Bronchial epithelial cell (primary cell): ENCODE measurements at regions not wholly inside any gene's neighbourhood (a gene's known extent, or its start where the extent isn't known, plus 50 kb on each side); places are given as distances from the start of the nearest gene placed in this dataset.

Experiments used
- DNase-seq: peaks from one replicate; pipeline ENCODE4 v3.0.0-alpha.2; 2010; ENCODE audit warnings: low read depth
- FAIRE-seq: peaks from 2 replicates; lab custom pipeline; 2011; peaks lifted over from hg19 to GRCh38; lab: Jason Lieb, UNC
- H3K27me3 ChIP-seq: 2 replicates; pipeline ENCODE4 v1.5.1; 2011; ENCODE audit warnings: low read length; ENCODE audit not compliant: control insufficient read depth, insufficient read depth
- H3K36me3 ChIP-seq: 2 replicates; pipeline ENCODE4 v1.5.1; 2011; ENCODE audit warnings: low read length; ENCODE audit not compliant: control insufficient read depth, insufficient read depth
- H3K4me3 ChIP-seq: 2 replicates; pipeline ENCODE4 v1.5.1; 2011; ENCODE audit warnings: mild to moderate bottlenecking, low read depth, low read length, control low read depth
- CTCF ChIP-seq: IDR thresholded peaks from 2 replicates; pipeline ENCODE4 v1.5.1; 2011; ENCODE audit warnings: mild to moderate bottlenecking, moderate library complexity, low read length, control low read depth, inconsistent platforms; ENCODE audit not compliant: insufficient read depth, severe bottlenecking

- DNase-seq (no peak), FAIRE-seq (no peak)
- no peak overlapping the region for H3K4me3 ChIP-seq
- H3K36me3 ChIP-seq = no peaks in the 10 kb centered on the region
- no peak for TF ChIP-seq CTCF
- no peaks in the 10 kb centered on the region for H3K27me3 ChIP-seq
These were observed 202.4 kb downstream of the LMBRD1 start for GRCh38 chr6:69594405-69594804.

GRCh38 chr6:69593706-69594105 lies 203.1 kb downstream of the LMBRD1 start:
- Histone ChIP-seq H3K36me3 (no peaks in the 10 kb centered on the region), H3K27me3 (no peaks in the 10 kb centered on the region), H3K4me3 (no peak overlapping the region)
- no peak for TF ChIP-seq CTCF
- no peak for DNase-seq
- FAIRE-seq = no peak

GRCh38 chr6:69589626-69590025 lies 207.2 kb downstream of the LMBRD1 start:
- H3K36me3 ChIP-seq = no peaks in the 10 kb centered on the region
- no peak overlapping the region for H3K4me3 ChIP-seq
- no peak for TF ChIP-seq CTCF
- FAIRE-seq (no peak), DNase-seq (no peak)
- no peaks in the 10 kb centered on the region for H3K27me3 ChIP-seq

DNA sequence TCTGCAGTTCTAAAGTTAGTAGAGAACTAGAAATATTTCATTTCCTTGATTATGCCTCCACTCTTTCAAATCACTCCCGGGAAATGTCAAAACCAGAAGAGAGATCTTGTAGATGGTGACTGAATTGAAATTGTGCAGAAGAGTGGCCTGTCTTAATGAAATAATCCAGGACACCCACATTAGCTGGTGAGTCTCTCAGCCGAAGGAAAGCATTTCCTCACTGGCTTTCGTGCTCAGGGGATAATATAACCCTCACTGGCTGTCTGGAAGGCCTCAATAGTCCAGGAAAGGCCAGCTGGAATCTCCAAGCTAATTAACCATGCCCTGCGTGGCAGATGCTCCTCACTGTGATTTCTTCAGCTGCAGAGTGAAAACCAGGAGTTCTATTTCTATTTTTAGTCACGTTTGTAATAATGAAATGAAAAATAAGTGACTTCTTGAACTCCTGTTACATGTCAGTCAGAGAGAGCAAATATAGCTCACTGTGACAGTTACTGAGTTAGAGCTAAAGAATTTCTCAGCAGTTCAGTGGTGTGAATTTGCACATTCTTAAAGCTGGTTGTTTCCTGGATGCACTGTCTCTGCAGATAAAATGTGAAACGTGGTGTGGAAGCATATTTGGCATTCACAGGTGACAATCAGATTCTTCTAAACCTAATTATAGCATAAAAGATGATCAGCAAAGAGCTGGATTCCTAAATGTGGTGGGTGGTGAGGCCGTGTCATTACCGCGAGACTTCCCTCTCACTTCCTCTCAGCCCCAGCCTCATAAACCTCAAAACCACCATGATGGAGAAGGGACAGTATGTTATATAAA lies 211.7 kb downstream of the LMBRD1 start:
- Histone ChIP-seq H3K27me3 (no peaks in the 10 kb centered on the region), H3K4me3 (no peak overlapping the region), H3K36me3 (no peaks in the 10 kb centered on the region)
- DNase-seq (no peak), FAIRE-seq (no peak)
- no peak for TF ChIP-seq CTCF

- Histone ChIP-seq H3K27me3 (no peaks in the 10 kb centered on the region), H3K36me3 (no peaks in the 10 kb centered on the region), H3K4me3 (no peak overlapping the region)
- FAIRE-seq = peak; percentile 55
- no peak for DNase-seq
- TF ChIP-seq CTCF = no peak
These were observed 212.3 kb downstream of the LMBRD1 start for GRCh38 chr6:69584536-69584912.

GRCh38 chr6:69581581-69581980 lies 215.2 kb downstream of the LMBRD1 start:
- no peaks in the 10 kb centered on the region for H3K36me3 ChIP-seq
- DNase-seq = no peak
- no peak for FAIRE-seq
- TF ChIP-seq CTCF = no peak
- H3K4me3 ChIP-seq = no peak overlapping the region
- H3K27me3 ChIP-seq = no peaks in the 10 kb centered on the region
